Upper lobe of left lung (tissue), 4 donors: ENCODE measurements at regions not wholly inside any gene's neighbourhood (a gene's known extent, or its start where the extent isn't known, plus 50 kb on each side); places are given as distances from the start of the nearest gene placed in this dataset.

Experiments used
- CTCF ChIP-seq, 6 experiments: fragments of 450-650 bp in 4 of 6; fragments of 200-600 bp in 2 of 6; sonication (generic) in 2 of 6; IDR thresholded peaks; one replicate each; pipeline ENCODE4 v1.5.1; 2016 to 2019; ENCODE audit warnings: antibody characterized with exemption in 6 of 6
- POLR2A ChIP-seq, 4 donors: fragments of 450-650 bp; IDR thresholded peaks; one replicate each; pipeline ENCODE4 v1.5.1; 2016 to 2017; ENCODE audit warnings: antibody characterized with exemption in 4 of 4, mild to moderate bottlenecking in 2 of 4
- POLR2AphosphoS5 ChIP-seq, 2 donors: sonication (generic); formaldehyde crosslinking; IDR thresholded peaks; one replicate each; pipeline ENCODE4 v1.5.1; 2017; ENCODE audit warnings: antibody characterized with exemption in 2 of 2

- TF ChIP-seq CTCF (IDR thresholded peaks at IDR 0.05) (no peak), POLR2AphosphoS5 (IDR thresholded peaks at IDR 0.05) (no peak), POLR2A (IDR thresholded peaks at IDR 0.05) (no peak)
Observed at GRCh38 chr3:197417911-197418618, 119.7 kb upstream of the DLG1 start.
